CD4-positive, alpha-beta memory T cell (primary cell): ENCODE measurements at regions not wholly inside any gene's neighbourhood (a gene's known extent, or its start where the extent isn't known, plus 50 kb on each side); places are given as distances from the start of the nearest gene placed in this dataset.

Experiments
- CTCF ChIA-PET: fragments of 350-600 bp; sonication (Branson Sonifier 250); formaldehyde crosslinking; loops from one replicate; lab custom pipeline; 2021; ENCODE audit warnings: inconsistent platforms; ENCODE audit not compliant: partially characterized antibody; lab: Charles Lee
- POLR2A ChIA-PET: fragments of 350-600 bp; sonication (Branson Sonifier 250); formaldehyde crosslinking; loops from one replicate; lab custom pipeline; 2021; ENCODE audit not compliant: partially characterized antibody; lab: Charles Lee
- DNase-seq, 5 donors: peaks; one replicate each; pipeline versions ENCODE4 v3.0.0 to v3.0.0-alpha.2; 2020 to 2022; ENCODE audit warnings: mixed read lengths in 1 of 5
- H3K27ac ChIP-seq: one replicate; pipeline ENCODE4 v1.7.0; 2013; ENCODE audit warnings: low read depth, low read length
- H3K27me3 ChIP-seq: 2 replicates; pipeline ENCODE4 v1.7.0; 2013; ENCODE audit warnings: mild to moderate bottlenecking, low read length, moderate library complexity; ENCODE audit not compliant: insufficient read depth
- H3K36me3 ChIP-seq: 2 replicates; pipeline ENCODE4 v1.7.0; 2013; ENCODE audit warnings: mild to moderate bottlenecking, low read length, moderate library complexity; ENCODE audit not compliant: insufficient read depth
- H3K4me1 ChIP-seq: 2 replicates; pipeline ENCODE4 v1.7.0; 2013; ENCODE audit warnings: mild to moderate bottlenecking, low read length, moderate library complexity; ENCODE audit not compliant: insufficient read depth
- H3K4me3 ChIP-seq, 2 donors: one replicate each; pipeline ENCODE4 v1.7.0; 2013; ENCODE audit warnings: low read length in 2 of 2, mild to moderate bottlenecking in 1 of 2
- H3K9me3 ChIP-seq, 2 donors: one replicate each; pipeline ENCODE4 v1.7.0; 2013; ENCODE audit warnings: low read length in 2 of 2, control low read depth in 1 of 2; ENCODE audit not compliant: control insufficient read depth in 1 of 2
- H3K27ac Mint-ChIP-seq, 7 donors: one replicate each; pipeline ENCODE4 v1.8.0; 2020 to 2021; ENCODE audit warnings: mixed read lengths in 7 of 7, mild to moderate bottlenecking in 6 of 7, inconsistent platforms in 3 of 7, moderate library complexity in 3 of 7
- H3K27me3 Mint-ChIP-seq, 2 donors: one replicate each; pipeline ENCODE4 v1.8.0; 2020 to 2021; ENCODE audit warnings: mixed read lengths in 2 of 2
- H3K36me3 Mint-ChIP-seq, 2 donors: one replicate each; pipeline ENCODE4 v1.8.0; 2020 to 2021; ENCODE audit warnings: mixed read lengths in 2 of 2, inconsistent platforms in 1 of 2, mild to moderate bottlenecking in 1 of 2
- H3K4me1 Mint-ChIP-seq, 4 donors: one replicate each; pipeline ENCODE4 v1.8.0; 2020 to 2021; ENCODE audit warnings: mixed read lengths in 4 of 4, mild to moderate bottlenecking in 1 of 4
- H3K4me3 Mint-ChIP-seq, 8 donors: one replicate each; pipeline ENCODE4 v1.8.0; 2020 to 2021; ENCODE audit warnings: mixed read lengths in 8 of 8, mild to moderate bottlenecking in 7 of 8, moderate library complexity in 6 of 8, inconsistent platforms in 3 of 8
- H3K9me3 Mint-ChIP-seq, 8 donors: one replicate each; pipeline ENCODE4 v1.8.0; 2020 to 2021; ENCODE audit warnings: mixed read lengths in 8 of 8, mild to moderate bottlenecking in 5 of 8, inconsistent platforms in 3 of 8, moderate library complexity in 1 of 8
- intact Hi-C: fragments of 100-400 bp; cut with micrococcal nuclease; formaldehyde crosslinking; loops from one replicate; pipeline ENCODE4 v1.15.1; 2023

DNA sequence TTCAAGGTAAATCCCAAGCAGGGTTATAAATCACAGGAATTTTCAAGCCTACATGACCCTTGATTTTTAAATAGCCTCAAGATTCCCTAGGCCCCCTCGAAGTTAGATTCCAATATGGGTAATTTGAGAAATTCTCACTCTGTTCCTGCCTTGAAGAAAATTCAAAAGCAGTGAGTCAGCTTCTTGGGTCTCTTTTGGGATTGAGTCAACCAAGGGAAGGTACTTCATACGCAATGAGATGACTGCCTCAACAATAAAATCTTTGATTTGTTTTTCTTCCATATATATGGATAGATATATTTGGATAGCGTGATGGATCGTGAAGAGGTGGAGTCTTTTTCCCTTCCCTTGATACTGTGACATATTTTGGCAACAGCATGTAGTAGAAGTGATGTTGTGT is 180.4 kb upstream of the ATP2B1 start:
- no peaks in the 10 kb centered on the region for H3K36me3 ChIP-seq
- ChIA-PET CTCF (no interaction called here), POLR2A (no interaction called here)
- H3K9me3 ChIP-seq, result no peaks in the 10 kb centered on the region
- Mint-ChIP-seq H3K9me3 (peaks cover 0 to 6% (median 0%) of the 10 kb centered on the region in 8 donors), H3K27ac (no peak overlapping the region), H3K27me3 (no peaks in the 10 kb centered on the region), H3K36me3 (peaks cover 0 to 3% of the 10 kb centered on the region in 2 donors), H3K4me3 (no peak overlapping the region), H3K4me1 (peaks cover 12 to 25% (median 13%) of the 10 kb centered on the region in 4 donors)
- intact Hi-C loops, result no loop called here
- peaks cover 3% of the 10 kb centered on the region for H3K4me1 ChIP-seq
- no peaks in the 10 kb centered on the region for H3K27me3 ChIP-seq
- DNase-seq, result no peak
- H3K4me3 ChIP-seq, result no peak overlapping the region
- H3K27ac ChIP-seq, result no peak overlapping the region

DNA sequence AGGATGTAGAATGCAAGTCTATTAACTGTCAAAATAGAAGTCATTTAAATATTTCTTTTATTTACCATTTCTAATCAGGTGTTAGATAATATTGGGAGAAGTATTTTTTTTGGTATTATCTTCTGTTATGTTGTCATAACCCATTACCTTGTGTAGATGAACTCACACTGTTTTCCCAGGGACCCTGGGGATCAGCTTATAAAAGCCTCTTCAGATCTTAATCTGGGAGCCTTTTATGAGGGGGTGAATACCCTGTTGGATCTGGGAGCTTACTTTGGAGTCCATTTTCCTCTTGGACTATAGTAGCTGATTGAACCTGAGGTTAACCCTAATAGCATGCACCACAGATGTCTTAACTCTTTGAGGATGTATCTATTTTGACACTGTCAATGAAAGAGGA is 176.3 kb upstream of the ATP2B1 start:
- no peak overlapping the region for H3K4me3 Mint-ChIP-seq
- Histone ChIP-seq H3K36me3 (no peaks in the 10 kb centered on the region), H3K9me3 (no peaks in the 10 kb centered on the region), H3K27me3 (no peaks in the 10 kb centered on the region), H3K27ac (no peak overlapping the region), H3K4me3 (no peak overlapping the region), H3K4me1 (peaks cover 44% of the 10 kb centered on the region)
- H3K36me3 Mint-ChIP-seq, result peaks cover 3 to 7% of the 10 kb centered on the region in 2 donors
- peaks cover 0 to 3% (median 0%) of the 10 kb centered on the region in 8 donors for H3K9me3 Mint-ChIP-seq
- POLR2A ChIA-PET, result interaction anchor here (1.0 to 2.0 kb wide), 2 partner anchors 11 to 175 kb away, joined by 3 to 17 read pairs; partner anchors contain the start of gene ATP2B1
- peaks cover 31 to 52% (median 38%) of the 10 kb centered on the region in 4 donors for H3K4me1 Mint-ChIP-seq
- no peak for DNase-seq
- intact Hi-C loops, result loop anchor here (5.0 kb wide), 2 partner anchors 32 to 123 kb away; no protein-coding TSS in a partner anchor
- CTCF ChIA-PET, result interaction anchor here (0.8 to 1.7 kb wide), 6 partner anchors 22 to 361 kb away, joined by 3 to 6 read pairs (median 3); partner anchors contain the start of gene GALNT4
- H3K27ac Mint-ChIP-seq, result peak overlapping the region in 1 of 7 donors; percentile 30
- no peaks in the 10 kb centered on the region for H3K27me3 Mint-ChIP-seq

- Mint-ChIP-seq H3K4me3 (peak overlapping the region in 1 of 8 donors; percentile 46), H3K27ac (peak overlapping the region in 3 of 7 donors; percentile 23 to 41 (median 30)), H3K27me3 (no peaks in the 10 kb centered on the region), H3K9me3 (peaks cover 0 to 3% (median 0%) of the 10 kb centered on the region in 8 donors), H3K4me1 (peaks cover 31 to 52% (median 41%) of the 10 kb centered on the region in 4 donors), H3K36me3 (peaks cover 3 to 7% of the 10 kb centered on the region in 2 donors)
- no peaks in the 10 kb centered on the region for H3K36me3 ChIP-seq
- peaks cover 49% of the 10 kb centered on the region for H3K4me1 ChIP-seq
- H3K27ac ChIP-seq, result no peak overlapping the region
- DNase-seq, result no peak
- ChIA-PET POLR2A (interaction anchor here (0.6 to 2.0 kb wide), 4 partner anchors 9 to 175 kb away, joined by 3 to 17 read pairs (median 4); partner anchors contain the start of gene ATP2B1), CTCF (interaction anchor here (0.8 to 1.7 kb wide), 6 partner anchors 18 to 360 kb away, joined by 3 to 6 read pairs (median 3); partner anchors contain the start of gene GALNT4)
- no peaks in the 10 kb centered on the region for H3K27me3 ChIP-seq
- H3K4me3 ChIP-seq, result no peak overlapping the region
- H3K9me3 ChIP-seq, result no peaks in the 10 kb centered on the region
- intact Hi-C loops, result loop anchor here (5.0 kb wide), 2 partner anchors 33 to 122 kb away; no protein-coding TSS in a partner anchor
These were observed 175.8 kb upstream of the ATP2B1 start for GRCh38 chr12:89884416-89884898.

DNA sequence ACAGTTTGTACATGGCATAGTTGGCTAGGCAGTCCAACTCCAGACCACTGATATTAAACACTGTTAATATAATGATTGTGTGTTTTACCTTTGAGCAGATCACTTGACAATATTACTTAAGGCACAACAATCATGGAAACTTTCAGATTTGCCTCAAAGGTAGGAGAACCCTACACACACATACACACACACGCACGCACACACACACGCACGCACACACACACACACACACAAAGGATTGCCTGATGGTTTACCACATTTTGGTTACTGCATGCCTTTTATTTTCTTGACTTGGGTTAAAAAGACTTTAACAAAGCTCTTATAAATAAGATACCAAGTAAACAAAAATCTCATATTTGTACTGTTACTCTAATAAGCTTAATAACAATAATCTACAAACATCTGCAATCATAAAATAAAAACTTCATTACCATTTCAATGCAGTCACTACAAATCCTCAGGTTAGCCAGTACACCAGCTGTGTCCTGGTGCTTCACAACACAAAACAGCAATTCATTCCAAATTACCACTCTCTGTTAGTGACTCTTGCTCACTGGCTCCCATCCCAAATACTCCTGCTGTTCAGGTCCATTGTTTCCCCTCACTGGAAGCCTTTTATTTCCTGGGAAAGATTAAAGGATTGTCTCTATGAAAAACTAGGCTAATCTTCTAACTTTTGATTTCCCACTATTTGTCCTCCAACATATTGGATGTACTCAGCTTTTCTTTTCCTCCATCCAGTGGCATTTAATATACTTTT is 175.2 kb upstream of the ATP2B1 start:
- intact Hi-C loops, result loop anchor here (5.0 kb wide), 2 partner anchors 33 to 122 kb away; no protein-coding TSS in a partner anchor
- peaks cover 36 to 59% (median 47%) of the 10 kb centered on the region in 4 donors for H3K4me1 Mint-ChIP-seq
- H3K27me3 Mint-ChIP-seq, result no peaks in the 10 kb centered on the region
- H3K4me3 ChIP-seq, result no peak overlapping the region
- H3K27me3 ChIP-seq, result no peaks in the 10 kb centered on the region
- peaks cover 0 to 3% (median 0%) of the 10 kb centered on the region in 8 donors for H3K9me3 Mint-ChIP-seq
- no peak for DNase-seq
- CTCF ChIA-PET, result interaction anchor here (0.9 to 1.7 kb wide), 5 partner anchors 17 to 359 kb away, joined by 3 to 6 read pairs (median 3); partner anchors contain the start of gene GALNT4
- peak overlapping the region; percentile 47 to 85 (median 59) for H3K27ac Mint-ChIP-seq
- H3K9me3 ChIP-seq, result no peaks in the 10 kb centered on the region
- peaks cover 55% of the 10 kb centered on the region for H3K4me1 ChIP-seq
- H3K4me3 Mint-ChIP-seq, result peak overlapping the region in 2 of 8 donors; percentile 46 to 50
- POLR2A ChIA-PET, result interaction anchor here (0.6 to 2.0 kb wide), 3 partner anchors 8 to 174 kb away, joined by 3 to 17 read pairs (median 4); partner anchors contain the start of gene ATP2B1
- H3K27ac ChIP-seq, result no peak overlapping the region
- peaks cover 0 to 7% of the 10 kb centered on the region in 2 donors for H3K36me3 Mint-ChIP-seq
- H3K36me3 ChIP-seq, result no peaks in the 10 kb centered on the region

- peak overlapping the region in 6 of 7 donors; percentile 29 to 91 (median 58) for H3K27ac Mint-ChIP-seq
These were observed 174.2 kb upstream of the ATP2B1 start for GRCh38 chr12:89882792-89883191.

GRCh38 chr12:89882050-89882449 is 173.4 kb upstream of the ATP2B1 start:
- Mint-ChIP-seq H3K4me1 (peaks cover 42 to 67% (median 54%) of the 10 kb centered on the region in 4 donors), H3K27me3 (no peaks in the 10 kb centered on the region), H3K9me3 (peaks cover 0 to 3% (median 0%) of the 10 kb centered on the region in 8 donors), H3K27ac (peak overlapping the region; percentile 91 to 98 (median 96)), H3K4me3 (peak overlapping the region in 6 of 8 donors; percentile 18 to 79 (median 58)), H3K36me3 (peaks cover 0 to 7% of the 10 kb centered on the region in 2 donors)
- peak in 1 of 5 donors; percentile 53 for DNase-seq
- no peaks in the 10 kb centered on the region for H3K27me3 ChIP-seq
- ChIA-PET CTCF (interaction anchor here (1.4 to 4.2 kb wide), 2 partner anchors 19 to 23 kb away, joined by 5 to 22 read pairs; no protein-coding TSS in a partner anchor), POLR2A (interaction anchor here (0.8 to 4.9 kb wide), 6 partner anchors 18 to 358 kb away, joined by 3 to 100 read pairs (median 5); partner anchors contain the start of genes ATP2B1 and GALNT4)
- H3K27ac ChIP-seq, result peak overlapping the region; percentile 62
- H3K36me3 ChIP-seq, result no peaks in the 10 kb centered on the region
- no peak overlapping the region for H3K4me3 ChIP-seq
- no peaks in the 10 kb centered on the region for H3K9me3 ChIP-seq
- intact Hi-C loops, result loop anchor here (5.0 kb wide), 2 partner anchors 35 to 120 kb away; no protein-coding TSS in a partner anchor
- peaks cover 65% of the 10 kb centered on the region for H3K4me1 ChIP-seq

More at GRCh38 chr12:89882792-89883191, 174.2 kb upstream of the ATP2B1 start:
- H3K4me1 Mint-ChIP-seq, result peaks cover 42 to 67% (median 54%) of the 10 kb centered on the region in 4 donors
- CTCF ChIA-PET, result interaction anchor here (4.2 kb wide), 1 partner anchor 19 kb away, joined by 22 read pairs; no protein-coding TSS in a partner anchor
- Histone ChIP-seq H3K4me3 (no peak overlapping the region), H3K27ac (no peak overlapping the region), H3K27me3 (no peaks in the 10 kb centered on the region), H3K4me1 (peaks cover 65% of the 10 kb centered on the region), H3K9me3 (no peaks in the 10 kb centered on the region), H3K36me3 (no peaks in the 10 kb centered on the region)
- no peaks in the 10 kb centered on the region for H3K27me3 Mint-ChIP-seq
- POLR2A ChIA-PET, result interaction anchor here (1.1 to 4.9 kb wide), 5 partner anchors 19 to 358 kb away, joined by 4 to 100 read pairs (median 5); partner anchors contain the start of genes ATP2B1 and GALNT4
- peaks cover 0 to 3% (median 0%) of the 10 kb centered on the region in 8 donors for H3K9me3 Mint-ChIP-seq
- peaks cover 0 to 7% of the 10 kb centered on the region in 2 donors for H3K36me3 Mint-ChIP-seq
- intact Hi-C loops, result loop anchor here (5.0 kb wide), 2 partner anchors 35 to 120 kb away; no protein-coding TSS in a partner anchor
- H3K4me3 Mint-ChIP-seq, result peak overlapping the region in 2 of 8 donors; percentile 39 to 50
- DNase-seq, result no peak
